HCT116 (cell line): ENCODE measurements at regions not wholly inside any gene's neighbourhood (a gene's known extent, or its start where the extent isn't known, plus 50 kb on each side); places are given as distances from the start of the nearest gene placed in this dataset.

Experiments
- ATF3 ChIP-seq: IDR thresholded peaks from 2 replicates; pipeline ENCODE4 v1.6.1; 2012
- CEBPB ChIP-seq: IDR thresholded peaks from 2 replicates; pipeline ENCODE4 v1.6.1; 2012; ENCODE audit warnings: low read depth
- CTCF ChIP-seq, 3 experiments: fragments of 200-600 bp in 1 of 3; sonication (generic) in 1 of 3; IDR thresholded peaks in 2 of 3; conservative IDR thresholded peaks in 1 of 3; 2 replicates each; pipeline ENCODE4 v1.5.1; 2012 to 2017; ENCODE audit warnings: low read depth in 2 of 3, low read length in 2 of 3, antibody characterized with exemption in 1 of 3, borderline replicate concordance in 1 of 3, control low read depth in 1 of 3, mild to moderate bottlenecking in 1 of 3, mixed read lengths in 1 of 3, mixed run types in 1 of 3, moderate library complexity in 1 of 3; ENCODE audit not compliant: insufficient read depth in 1 of 3
- EGR1 ChIP-seq: IDR thresholded peaks from 2 replicates; pipeline ENCODE4 v1.6.1; 2012; ENCODE audit warnings: low read depth
- EZH2 ChIP-seq: fragments of 200-600 bp; sonication (generic); IDR thresholded peaks from 2 replicates; pipeline ENCODE4 v1.6.1; 2017; ENCODE audit warnings: antibody characterized with exemption, mixed run types
- MAX ChIP-seq: IDR thresholded peaks from 2 replicates; pipeline ENCODE4 v1.6.1; 2012
- POLR2A ChIP-seq: IDR thresholded peaks from 2 replicates; pipeline ENCODE4 v1.7.0; 2011; ENCODE audit warnings: borderline replicate concordance; ENCODE audit not compliant: insufficient read depth, insufficient read length; ENCODE audit errors: extremely low read depth
- POLR2AphosphoS5 ChIP-seq: IDR thresholded peaks from 2 replicates; pipeline ENCODE4 v1.6.1; 2011; ENCODE audit warnings: mild to moderate bottlenecking, low read depth, low read length, moderate library complexity
- YY1 ChIP-seq: IDR thresholded peaks from 2 replicates; pipeline ENCODE4 v1.6.1; 2011; ENCODE audit warnings: low read length, low read depth, moderate library complexity, mild to moderate bottlenecking; ENCODE audit not compliant: insufficient replicate concordance; ENCODE audit errors: extremely low read depth

- TF ChIP-seq CTCF (IDR thresholded peaks at IDR 0.05 in 2 of 3, conservative IDR thresholded peaks at IDR 0.05 in 1 of 3; ENCODE audit: borderline replicate concordance in 1 of 3, insufficient read depth in 1 of 3, low read depth in 2 of 3, low read length in 2 of 3) = no peak
- no peak for TF ChIP-seq EGR1
- no peak for TF ChIP-seq MAX
- no peak for TF ChIP-seq YY1
- TF ChIP-seq ATF3 = no peak
- TF ChIP-seq CEBPB = no peak
- no peak for TF ChIP-seq POLR2A
- TF ChIP-seq EZH2 = no peak
- no peak for TF ChIP-seq POLR2AphosphoS5
Measured at GRCh38 chr12:116375278-116375842, 97.9 kb upstream of the MED13L start.
